Lower leg skin (tissue), 4 donors: ENCODE measurements at regions not wholly inside any gene's neighbourhood (a gene's known extent, or its start where the extent isn't known, plus 50 kb on each side); places are given as distances from the start of the nearest gene placed in this dataset.

ENCODE experiments used
- DNase-seq, 2 donors: peaks; one replicate each; pipeline ENCODE4 v3.0.0-alpha.2; 2019; ENCODE audit warnings: low spot score in 2 of 2
- H3K4me3 ChIP-seq: fragments of 200-600 bp; sonication (generic); 2 replicates; pipeline ENCODE4 v1.5.1; 2017; ENCODE audit warnings: mild to moderate bottlenecking, low read depth; ENCODE audit not compliant: poor library complexity, severe bottlenecking
- POLR2A ChIP-seq, 2 donors: fragments of 450-650 bp; IDR thresholded peaks; one replicate each; pipeline ENCODE4 v1.6.1; 2016 to 2017; ENCODE audit warnings: antibody characterized with exemption in 2 of 2, mild to moderate bottlenecking in 1 of 2, moderate library complexity in 1 of 2
- WGBS, 2 donors: methylation state at CpG; one replicate each; pipeline ENCODE4 v1.1.5; 2018; 5-methylcytosine and 5-hydroxymethylcytosine counted together
- intact Hi-C: fragments of 100-400 bp; cut with DNase I; formaldehyde crosslinking; loops from one replicate; pipeline ENCODE4 v1.15.0; 2023; ENCODE audit warnings: low total_unique reads
- TF ChIP-seq, protein P1 (sequence below), 3 donors: fragments of 450-650 bp; IDR thresholded peaks; one replicate each; pipeline ENCODE4 v1.5.1; 2016; ENCODE audit warnings: antibody characterized with exemption in 3 of 3, mild to moderate bottlenecking in 3 of 3, moderate library complexity in 2 of 3

- H3K4me3 ChIP-seq = no peak overlapping the region
- 52% methylated on average over 7 of the region's 7 CpGs for WGBS, 2 donors
- intact Hi-C loops = no loop called here
- no peak for DNase-seq
- TF ChIP-seq, protein P1, sequence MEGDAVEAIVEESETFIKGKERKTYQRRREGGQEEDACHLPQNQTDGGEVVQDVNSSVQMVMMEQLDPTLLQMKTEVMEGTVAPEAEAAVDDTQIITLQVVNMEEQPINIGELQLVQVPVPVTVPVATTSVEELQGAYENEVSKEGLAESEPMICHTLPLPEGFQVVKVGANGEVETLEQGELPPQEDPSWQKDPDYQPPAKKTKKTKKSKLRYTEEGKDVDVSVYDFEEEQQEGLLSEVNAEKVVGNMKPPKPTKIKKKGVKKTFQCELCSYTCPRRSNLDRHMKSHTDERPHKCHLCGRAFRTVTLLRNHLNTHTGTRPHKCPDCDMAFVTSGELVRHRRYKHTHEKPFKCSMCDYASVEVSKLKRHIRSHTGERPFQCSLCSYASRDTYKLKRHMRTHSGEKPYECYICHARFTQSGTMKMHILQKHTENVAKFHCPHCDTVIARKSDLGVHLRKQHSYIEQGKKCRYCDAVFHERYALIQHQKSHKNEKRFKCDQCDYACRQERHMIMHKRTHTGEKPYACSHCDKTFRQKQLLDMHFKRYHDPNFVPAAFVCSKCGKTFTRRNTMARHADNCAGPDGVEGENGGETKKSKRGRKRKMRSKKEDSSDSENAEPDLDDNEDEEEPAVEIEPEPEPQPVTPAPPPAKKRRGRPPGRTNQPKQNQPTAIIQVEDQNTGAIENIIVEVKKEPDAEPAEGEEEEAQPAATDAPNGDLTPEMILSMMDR (IDR thresholded peaks at IDR 0.05) = no peak
- TF ChIP-seq POLR2A (IDR thresholded peaks at IDR 0.05) = no peak
Measured at GRCh38 chr21:28489162-28489561, 503.5 kb downstream of the LTN1 start.

DNA sequence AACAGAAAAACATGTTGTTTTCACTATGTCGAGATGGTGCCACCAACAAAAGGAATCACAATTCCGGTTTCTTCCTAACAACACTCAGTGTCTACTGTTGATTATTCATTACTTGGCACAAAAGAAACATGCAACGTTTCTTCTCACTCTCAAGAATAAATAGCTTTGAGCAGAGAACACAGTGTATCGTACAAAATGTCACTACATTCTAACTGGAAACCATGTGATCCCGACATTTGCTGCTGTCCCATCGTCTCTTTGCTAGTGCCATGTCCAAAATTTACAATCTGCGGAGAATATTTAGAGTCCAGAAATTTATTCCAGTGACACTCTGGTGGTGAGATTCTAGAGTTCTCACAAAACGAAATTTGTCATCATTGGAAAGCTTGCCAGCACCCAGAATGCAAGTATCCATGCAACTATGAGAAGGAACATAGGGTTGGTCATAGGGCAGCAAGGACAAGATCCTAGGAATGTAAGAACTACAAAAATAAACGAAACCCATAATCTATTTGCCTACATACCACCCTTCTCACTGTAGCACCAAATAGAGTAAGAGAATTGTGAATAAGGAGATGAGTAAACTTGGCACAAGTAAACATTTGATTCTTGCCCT, 505.1 kb downstream of the LTN1 start:
- DNase-seq = peak in 1 of 2 donors; percentile 35
- 72 to 81% methylated on average over 9 of the region's 9 CpGs for WGBS, 2 donors
- H3K4me3 ChIP-seq = no peak overlapping the region
- intact Hi-C loops = no loop called here
- TF ChIP-seq, protein P1 (IDR thresholded peaks at IDR 0.05) = no peak
- TF ChIP-seq POLR2A (IDR thresholded peaks at IDR 0.05) = no peak

GRCh38 chr21:28485301-28486022, 507.2 kb downstream of the LTN1 start:
- WGBS, 2 donors = 60 to 66% methylated on average over 4 of the region's 4 CpGs
- TF ChIP-seq, protein P1 (IDR thresholded peaks at IDR 0.05) = no peak
- TF ChIP-seq POLR2A (IDR thresholded peaks at IDR 0.05) = no peak
- intact Hi-C loops = no loop called here

GRCh38 chr21:28483301-28484035, 509.2 kb downstream of the LTN1 start:
- intact Hi-C loops = no loop called here
- 57 to 58% methylated on average over 3 of the region's 3 CpGs for WGBS, 2 donors
- TF ChIP-seq, protein P1 (IDR thresholded peaks at IDR 0.05) = no peak
- no peak for TF ChIP-seq POLR2A (IDR thresholded peaks at IDR 0.05)
- no peak for DNase-seq
- no peak overlapping the region for H3K4me3 ChIP-seq

More at GRCh38 chr21:28485301-28486022, 507.2 kb downstream of the LTN1 start:
- H3K4me3 ChIP-seq = no peak overlapping the region
- no peak for DNase-seq

DNA sequence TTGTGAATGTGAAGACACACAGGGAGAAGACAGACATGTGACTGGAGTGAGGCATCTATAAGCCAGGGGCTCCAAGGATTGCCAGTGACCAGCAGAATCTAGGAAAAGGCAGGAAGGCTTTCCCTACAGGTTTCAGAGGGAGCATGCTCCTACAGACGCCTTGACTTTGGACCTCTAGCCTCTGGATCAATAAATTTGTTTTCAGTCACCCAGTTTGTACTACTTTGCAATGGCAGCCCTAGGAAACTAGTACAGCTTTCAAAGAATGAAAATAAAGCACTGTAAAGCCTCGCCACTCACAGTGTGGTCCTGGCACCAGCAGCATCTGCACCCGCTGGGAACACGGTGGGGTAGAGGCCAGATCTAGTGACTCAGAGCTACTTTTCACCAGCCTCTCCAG, 510.0 kb downstream of the LTN1 start:
- H3K4me3 ChIP-seq = no peak overlapping the region
- no peak for DNase-seq
- intact Hi-C loops = no loop called here
- 56 to 70% methylated on average over 4 of the region's 4 CpGs for WGBS, 2 donors
- TF ChIP-seq, protein P1 (IDR thresholded peaks at IDR 0.05) = no peak
- no peak for TF ChIP-seq POLR2A (IDR thresholded peaks at IDR 0.05)
